NK-92 (cell line): ENCODE measurements at regions not wholly inside any gene's neighbourhood (a gene's known extent, or its start where the extent isn't known, plus 50 kb on each side); places are given as distances from the start of the nearest gene placed in this dataset.

Source experiments
- DNase-seq: peaks from one replicate; lab custom pipeline; 2025; ENCODE audit not compliant: unreplicated experiment; lab: John Stamatoyannopoulos, UW

- DNase-seq = no peak
Observed at GRCh38 chr16:72285324-72285723, 113.4 kb upstream of the PMFBP1 start.

DNA sequence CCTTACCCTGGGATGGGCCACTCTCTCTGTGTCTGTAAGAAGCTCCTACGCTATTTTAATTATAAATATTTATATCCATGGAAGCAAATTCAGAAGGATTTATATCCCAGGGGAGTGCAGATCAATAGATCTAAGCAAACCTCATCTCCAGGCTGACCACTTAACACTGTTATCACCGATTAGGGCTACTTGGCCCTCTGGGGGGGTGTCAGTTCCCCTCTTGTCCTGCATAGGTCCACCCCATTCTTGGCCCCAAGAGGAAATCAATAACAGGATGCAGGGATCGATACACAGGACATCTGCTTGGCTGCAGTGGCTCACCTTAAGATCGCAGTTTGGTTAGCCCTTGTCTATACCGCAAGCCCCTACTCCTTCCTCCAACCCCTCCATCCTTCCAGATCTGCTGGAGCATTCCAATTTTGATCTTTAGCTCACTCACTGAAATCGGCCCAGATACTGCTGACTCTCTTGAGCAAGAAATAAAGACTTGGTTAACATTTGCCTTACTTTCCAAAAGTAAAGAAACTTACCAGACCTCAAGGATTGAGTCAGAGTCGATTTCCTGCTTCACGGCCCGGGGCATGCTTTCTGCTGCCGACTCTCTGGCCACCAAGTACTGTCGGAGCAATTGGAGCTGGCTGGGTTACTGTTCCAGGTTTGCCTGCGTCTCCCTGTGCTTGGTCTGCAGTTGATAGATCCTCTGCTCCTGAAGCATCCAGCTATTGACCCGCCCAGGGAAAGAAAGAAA, 112.3 kb upstream of the PMFBP1 start:
- DNase-seq = no peak

- DNase-seq = no peak
Observed at GRCh38 chr16:72282362-72282761, 110.4 kb upstream of the PMFBP1 start.

DNA sequence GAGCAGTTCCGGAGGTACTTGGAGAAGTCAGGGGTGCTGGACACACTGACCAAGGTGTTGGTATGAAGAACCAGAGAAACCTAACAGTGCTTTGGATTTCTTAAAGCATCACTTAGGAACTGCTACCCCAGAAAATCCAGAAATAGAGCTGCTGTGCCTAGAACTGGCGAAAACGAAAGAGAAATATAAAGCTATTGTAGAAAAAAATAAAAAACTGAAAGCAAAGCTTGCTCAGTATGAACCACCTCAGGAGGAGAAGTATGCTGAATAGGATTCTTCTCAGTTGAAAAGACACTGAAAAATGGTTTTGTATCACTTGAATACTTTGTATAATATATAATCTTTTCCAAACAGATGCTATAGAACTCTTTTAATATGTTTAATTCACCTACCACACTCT, 106.3 kb upstream of the PMFBP1 start:
- DNase-seq = no peak

DNA sequence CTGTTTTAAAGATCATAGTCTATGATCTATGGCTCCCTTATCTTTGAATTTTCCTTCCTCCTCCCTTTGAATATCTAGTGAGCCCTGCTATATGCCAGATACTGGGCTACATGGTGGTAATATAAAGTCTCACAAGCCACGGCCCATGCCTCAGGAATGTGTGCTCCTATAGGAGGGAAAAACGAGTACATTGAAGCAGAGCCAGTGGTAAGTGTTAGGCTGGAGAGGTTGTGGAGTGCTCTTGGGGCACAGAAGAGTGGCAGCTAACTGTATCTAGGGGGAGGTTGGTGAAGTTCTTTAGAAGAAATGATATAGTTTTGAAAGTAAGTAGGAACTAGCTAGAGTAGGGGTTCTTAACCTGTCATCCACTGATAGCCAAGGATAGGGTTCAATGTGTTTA, 105.8 kb upstream of the PMFBP1 start:
- DNase-seq = no peak

- no peak for DNase-seq
Observed at GRCh38 chr16:72271699-72272240, 99.8 kb upstream of the PMFBP1 start.

- no peak for DNase-seq
Observed at GRCh38 chr16:72270531-72270930, 98.6 kb upstream of the PMFBP1 start.

GRCh38 chr16:72266836-72267235, 94.9 kb upstream of the PMFBP1 start:
- no peak for DNase-seq

- no peak for DNase-seq
Observed at GRCh38 chr16:72264771-72265170, 92.8 kb upstream of the PMFBP1 start.

DNA sequence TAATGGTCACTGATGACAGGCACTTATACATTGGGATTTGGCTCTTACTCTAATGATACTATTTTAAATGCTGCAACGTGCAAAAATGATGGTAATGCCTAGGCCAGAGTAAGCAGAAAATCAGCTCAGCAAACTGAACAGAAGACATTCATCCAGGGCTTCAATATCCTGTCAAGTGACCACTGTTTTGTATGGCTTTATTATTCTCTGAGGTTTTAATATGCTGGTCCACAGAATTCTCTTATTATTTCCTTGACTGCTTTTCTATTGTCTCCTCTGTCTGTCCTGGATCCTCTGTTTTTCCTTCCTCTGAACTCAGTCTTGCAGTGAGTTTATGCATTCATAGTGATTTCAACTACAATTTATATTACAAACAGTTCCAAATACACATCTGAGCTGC, 90.8 kb upstream of the PMFBP1 start:
- DNase-seq = no peak

GRCh38 chr16:72261127-72261526, 89.2 kb upstream of the PMFBP1 start:
- DNase-seq = no peak

DNA sequence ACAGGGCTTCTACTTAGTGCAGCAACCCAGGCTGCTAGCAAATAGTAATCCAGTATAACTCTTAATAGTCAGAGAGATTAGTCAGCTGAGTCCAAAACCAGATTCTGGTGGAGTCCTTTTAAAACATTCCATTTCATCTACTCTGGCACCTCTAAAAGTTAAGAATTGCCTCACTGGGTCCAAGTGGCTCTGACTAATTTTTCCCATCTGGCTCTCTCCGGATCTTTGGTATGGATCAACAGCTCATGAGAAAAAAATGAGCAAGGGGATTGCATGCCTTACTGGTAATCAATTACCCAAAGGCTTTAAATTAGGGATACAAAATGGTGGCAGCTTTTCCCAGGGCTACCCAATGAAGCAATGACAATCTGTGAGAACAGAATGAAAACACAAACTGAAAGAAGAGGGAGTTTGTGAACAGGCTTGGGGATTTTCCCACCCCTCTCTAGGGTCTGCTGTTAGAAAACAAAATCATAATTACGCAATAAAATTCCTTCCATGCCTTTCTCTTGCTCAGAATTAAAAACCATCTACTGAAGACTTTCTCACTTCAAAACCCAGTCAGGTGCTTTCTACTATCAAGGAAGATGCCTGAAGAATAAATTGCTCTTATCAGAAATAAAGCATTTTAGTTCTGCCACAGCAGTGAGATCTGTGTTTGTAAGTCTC, 84.6 kb upstream of the PMFBP1 start:
- no peak for DNase-seq

DNA sequence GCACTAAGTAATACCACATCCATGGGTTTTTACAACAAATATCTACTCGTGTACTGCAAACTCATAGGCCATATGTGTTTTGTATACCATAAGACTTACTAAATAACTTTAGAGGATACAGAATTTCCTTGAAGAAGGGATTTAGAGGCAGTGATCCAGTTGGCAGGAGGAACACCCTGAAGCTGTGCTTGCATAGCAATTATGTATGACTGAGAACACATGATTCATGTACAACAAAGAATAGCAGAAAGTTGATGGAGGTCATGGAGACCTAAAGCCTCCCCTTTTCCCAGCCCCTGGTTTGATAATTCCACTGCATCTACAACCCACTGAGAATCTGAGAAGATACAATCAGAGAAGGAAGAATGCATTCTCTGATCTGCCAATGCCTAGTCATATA, 83.8 kb upstream of the PMFBP1 start:
- no peak for DNase-seq

- no peak for DNase-seq
Observed at GRCh38 chr16:72247821-72248253, 75.9 kb upstream of the PMFBP1 start.

DNA sequence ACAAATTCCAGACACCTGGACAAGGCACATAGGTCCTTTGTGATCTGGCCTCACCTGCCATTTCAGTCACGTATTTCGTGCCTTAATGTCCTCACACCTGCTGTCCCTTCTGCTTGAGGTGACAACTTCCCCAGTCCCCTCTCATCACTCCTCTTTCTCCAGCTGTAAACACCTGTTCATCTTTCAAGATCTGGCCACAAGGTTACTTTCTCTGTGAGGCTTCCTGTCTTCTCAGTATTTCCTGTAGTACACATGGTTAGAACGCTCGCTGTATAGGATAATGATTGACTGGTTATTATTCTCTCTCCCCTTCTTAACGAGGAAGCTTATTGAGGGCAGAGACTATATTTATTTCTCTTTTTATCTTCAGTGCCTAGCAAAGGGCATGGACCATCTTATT, 74.5 kb upstream of the PMFBP1 start:
- no peak for DNase-seq

DNA sequence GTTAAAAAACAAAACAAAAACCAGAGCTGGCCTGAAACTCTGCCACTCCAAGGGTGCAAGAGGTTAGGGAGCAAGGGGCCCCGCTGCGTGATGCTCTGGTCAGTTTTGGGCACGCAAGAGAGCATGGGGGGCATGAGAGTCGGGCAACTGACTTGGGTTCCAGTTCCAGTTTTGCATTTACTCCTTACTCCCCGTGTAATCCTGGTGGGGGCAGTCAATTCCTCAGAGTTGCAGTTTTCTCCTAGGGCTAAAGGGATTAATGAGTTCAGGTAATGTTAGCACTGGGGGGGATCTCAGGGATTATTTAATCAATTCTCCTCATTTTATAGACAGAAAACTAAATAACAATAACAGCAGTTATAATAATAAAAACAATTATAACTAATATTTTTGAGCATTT, 72.9 kb upstream of the PMFBP1 start:
- DNase-seq = no peak

DNA sequence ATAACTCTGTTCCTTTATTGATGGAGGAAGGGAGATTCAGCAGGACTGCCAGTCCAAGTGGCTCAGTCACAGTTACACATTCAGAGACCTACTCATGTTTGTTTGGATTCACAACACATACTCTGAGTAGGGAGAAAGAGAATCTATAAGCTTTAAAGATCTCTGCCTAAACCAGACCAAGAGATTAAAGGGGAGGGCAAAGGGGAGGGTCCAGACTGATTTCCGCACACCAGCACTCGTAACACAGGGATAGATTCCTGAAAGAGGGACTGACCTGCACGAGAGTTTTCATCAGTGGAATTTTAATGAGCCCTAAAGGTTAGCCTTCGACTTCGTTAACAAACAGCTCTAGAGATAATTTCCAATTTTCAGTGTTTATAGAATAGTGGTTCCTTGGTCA, 71.7 kb upstream of the PMFBP1 start:
- DNase-seq = no peak

DNA sequence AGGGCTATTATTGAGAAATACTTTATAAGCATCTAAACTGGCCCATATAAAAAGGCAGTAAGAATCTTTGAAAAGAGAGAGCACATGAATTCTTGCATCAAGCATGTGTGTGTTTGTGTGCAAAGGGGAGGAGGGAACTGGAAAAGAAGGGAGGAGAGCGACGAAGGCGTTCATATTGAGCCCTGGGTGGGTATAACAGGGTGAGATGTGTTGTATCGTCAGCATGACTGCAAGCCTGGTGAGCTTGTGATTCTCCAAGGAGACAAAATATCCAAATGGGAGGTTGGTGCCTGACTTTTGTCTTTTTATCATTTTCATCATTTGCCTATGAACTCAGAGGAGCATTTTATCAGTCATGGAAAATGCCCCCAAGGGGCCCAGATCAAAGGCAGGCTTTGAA, 70.8 kb upstream of the PMFBP1 start:
- no peak for DNase-seq

DNA sequence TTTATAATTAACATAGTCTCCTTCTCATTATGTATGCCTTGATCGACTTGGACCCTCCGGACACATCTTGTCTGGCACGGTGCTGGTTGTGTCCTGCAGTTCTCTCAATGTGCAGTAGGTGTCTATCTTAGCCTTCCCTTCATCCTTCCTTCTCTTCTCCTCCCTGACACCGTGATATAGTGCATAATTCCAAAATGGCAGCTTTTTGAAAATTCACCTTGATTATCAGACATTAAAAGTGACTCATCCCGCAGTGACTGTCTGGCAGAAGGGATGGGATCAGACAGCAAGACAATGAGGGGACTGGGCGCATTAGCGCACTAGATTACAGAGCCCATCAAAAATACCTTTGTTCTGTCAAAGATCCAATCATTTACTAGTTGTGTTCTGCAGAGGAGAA, 70.0 kb upstream of the PMFBP1 start:
- DNase-seq = no peak

GRCh38 chr16:72241008-72241407, 69.1 kb upstream of the PMFBP1 start:
- no peak for DNase-seq

DNA sequence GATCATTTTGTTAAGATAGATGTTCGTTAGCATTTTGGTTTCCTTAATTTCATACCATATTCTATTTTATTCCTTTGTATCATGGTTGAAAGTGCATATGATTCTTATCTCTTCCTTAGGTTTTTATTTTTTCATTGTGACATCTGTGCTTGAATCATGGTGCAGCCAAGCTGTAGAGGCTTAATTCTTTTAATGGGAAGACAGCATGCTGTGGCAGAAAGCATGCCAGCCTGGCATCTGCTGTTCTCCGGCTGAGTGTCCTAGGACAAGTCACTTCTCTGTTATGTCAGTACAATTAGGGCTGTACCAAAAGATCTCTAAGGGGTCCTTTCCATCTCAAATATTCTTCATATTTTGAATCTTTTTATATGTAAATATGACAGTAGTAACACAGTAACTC, 68.5 kb upstream of the PMFBP1 start:
- DNase-seq = no peak

DNA sequence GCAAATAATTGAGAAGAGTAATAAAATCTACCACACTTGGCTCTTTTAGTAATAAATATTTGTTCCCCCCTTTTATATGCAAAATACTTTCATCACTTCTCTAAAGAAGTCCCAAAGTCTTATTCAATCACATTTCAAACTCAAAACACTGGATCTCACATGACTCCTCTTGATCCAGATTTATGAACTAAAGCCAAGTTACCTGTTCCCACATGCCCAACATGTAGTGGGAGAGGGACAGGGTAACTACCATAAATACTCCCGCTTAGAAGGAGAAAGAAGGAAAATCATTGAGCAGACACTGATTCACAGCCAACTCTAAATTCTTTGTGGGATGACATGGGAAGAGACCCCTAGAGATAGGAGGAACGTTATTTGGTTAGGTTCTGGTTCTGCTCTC, 64.9 kb upstream of the PMFBP1 start:
- no peak for DNase-seq

DNA sequence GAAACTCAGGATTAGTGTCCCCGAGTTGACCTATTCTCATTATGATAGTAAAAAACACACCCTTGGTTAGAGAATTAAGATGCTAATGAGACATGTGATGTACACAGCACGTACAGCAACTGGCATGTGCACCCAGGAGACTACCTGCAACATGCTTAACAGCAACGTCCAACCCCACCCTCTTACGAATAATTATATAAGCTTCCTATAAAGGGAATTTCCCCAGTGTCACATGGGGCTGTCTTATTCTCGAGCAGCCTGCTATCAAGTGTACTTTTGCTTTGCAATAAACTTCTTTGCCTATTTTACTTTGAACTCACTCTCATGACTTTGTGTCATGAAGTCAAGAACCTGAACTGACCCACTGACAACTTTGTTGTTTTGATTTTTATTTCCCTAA, 62.4 kb upstream of the PMFBP1 start:
- no peak for DNase-seq
